ENCODE measurements at regions not wholly inside any gene's neighbourhood (a gene's known extent, or its start where the extent isn't known, plus 50 kb on each side); places are given as distances from the start of the nearest gene placed in this dataset.

DNA sequence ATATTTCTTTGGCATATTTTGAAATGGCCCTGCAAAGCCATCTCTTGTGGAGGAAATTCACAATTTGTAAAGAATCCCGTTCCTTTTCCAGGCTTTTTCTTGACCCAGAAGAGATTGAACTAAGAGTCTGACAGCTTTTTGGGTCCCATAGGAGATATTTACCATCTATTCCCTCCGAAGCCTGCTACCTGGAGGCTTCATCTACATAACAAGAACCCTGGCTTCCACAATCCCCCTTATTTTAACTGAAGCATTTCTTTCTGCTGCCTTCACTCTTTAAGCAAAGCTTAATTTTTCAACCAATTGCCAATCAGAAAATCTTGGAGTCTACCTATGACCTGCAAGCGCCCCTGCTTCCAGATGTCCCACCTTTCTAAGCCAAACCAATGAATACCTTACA, 248.1 kb upstream of the GADL1 start:
- no peak for DNase-seq (ENCODE audit: low spot score)

DNA sequence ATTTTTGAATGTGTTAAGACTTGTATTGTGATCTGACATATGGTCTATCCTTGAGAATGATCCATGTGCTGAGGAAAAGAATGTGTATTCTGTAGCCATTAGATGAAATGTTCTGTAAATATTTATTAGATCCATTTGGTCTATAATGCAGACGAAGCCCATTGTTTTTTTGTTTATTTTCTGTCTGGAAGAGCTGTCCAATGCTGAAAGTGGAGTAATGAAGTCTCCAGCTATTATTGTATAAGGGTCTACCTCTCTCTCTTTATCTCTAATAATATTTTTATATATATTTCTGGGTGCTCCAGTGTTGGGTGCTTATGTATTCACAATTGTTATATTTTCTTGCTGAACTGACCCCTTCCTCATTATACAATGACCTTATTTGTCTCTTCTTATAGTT, 250.6 kb upstream of the GADL1 start:
- DNase-seq (ENCODE audit: low spot score): no peak

DNA sequence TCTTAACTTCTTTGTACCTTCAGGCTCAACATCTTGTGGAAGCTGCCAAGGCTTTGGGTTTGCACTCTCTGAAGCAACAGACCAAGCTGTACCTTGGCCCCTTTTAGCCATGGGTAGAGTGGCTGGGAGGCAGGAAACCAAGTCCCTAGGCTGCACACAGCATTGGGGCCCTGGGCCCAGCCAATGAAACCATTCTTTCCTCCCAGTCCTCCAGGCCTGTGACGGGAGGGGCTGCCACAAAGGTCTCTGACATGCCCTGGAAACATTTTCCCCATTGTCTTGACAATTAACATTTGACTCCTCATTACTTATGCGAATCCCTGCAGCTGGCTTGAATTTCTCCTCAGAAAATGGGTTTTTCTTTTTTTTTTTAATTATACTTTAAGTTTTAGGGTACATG, 253.1 kb upstream of the GADL1 start:
- no peak for DNase-seq (ENCODE audit: low spot score)

DNA sequence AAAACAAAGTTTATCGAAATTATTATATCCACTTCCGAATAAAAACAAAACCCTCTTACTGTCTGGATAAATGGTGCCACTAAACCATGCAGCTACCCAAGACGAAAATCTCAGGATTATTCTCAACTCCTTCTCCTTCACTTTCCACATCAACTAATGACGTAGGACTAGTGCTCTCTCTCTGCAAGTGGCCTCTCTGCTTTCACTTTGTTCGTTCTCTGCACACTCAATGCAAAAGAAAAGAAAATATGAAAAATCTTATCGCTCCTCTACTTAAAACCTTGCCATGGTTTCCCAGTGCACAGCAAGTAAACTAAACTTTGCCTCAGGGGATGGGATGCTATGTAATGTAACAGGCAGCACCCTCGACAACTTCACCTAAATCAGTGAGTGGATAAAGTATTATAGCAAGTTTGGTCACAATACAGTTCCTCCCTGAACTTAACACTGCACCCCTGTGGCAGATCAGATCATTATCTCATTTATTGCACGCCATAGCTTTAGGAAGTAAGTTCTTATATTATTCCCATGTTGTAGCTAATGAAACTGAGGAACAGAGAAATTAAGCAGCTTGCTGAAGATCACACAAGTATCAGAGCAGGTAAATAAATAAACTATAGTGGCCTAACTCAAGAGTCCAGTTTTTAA, 262.7 kb upstream of the GADL1 start:
- no peak for DNase-seq (ENCODE audit: low spot score)

DNA sequence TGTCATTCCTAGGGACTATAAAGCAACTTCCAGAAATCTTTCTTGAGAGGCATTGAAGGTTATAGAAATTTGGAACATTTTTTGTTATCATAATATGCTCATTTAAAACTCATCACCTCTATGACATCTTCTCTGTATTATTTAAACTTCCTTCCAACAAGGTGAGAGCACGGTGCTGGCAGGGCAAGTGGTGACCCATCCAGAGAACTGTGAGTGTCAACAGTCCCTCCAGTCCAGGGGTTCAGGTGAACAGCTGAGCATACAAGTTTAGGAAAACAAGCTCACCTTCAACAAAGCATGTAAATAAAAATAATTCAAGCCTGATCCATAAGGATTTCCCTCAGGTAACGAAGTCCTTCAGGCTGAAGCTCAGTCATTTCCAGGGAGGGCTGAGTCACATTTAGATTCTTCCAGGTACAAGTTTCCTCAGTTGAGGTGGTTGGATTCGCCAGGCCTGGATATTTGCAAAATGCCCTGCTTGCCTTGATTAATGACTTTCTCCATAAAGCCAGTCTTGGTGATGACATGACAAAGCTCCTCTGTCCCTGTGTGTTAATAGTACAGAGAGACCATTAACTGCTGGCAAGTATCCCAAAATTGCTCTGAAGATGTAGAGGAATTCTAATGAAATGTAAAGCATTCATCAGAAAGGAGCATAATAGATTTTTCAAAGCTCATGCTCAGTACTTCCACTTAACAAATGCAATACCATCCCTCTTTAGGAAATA, 263.6 kb upstream of the GADL1 start:
- no peak for DNase-seq (ENCODE audit: low spot score)

DNA sequence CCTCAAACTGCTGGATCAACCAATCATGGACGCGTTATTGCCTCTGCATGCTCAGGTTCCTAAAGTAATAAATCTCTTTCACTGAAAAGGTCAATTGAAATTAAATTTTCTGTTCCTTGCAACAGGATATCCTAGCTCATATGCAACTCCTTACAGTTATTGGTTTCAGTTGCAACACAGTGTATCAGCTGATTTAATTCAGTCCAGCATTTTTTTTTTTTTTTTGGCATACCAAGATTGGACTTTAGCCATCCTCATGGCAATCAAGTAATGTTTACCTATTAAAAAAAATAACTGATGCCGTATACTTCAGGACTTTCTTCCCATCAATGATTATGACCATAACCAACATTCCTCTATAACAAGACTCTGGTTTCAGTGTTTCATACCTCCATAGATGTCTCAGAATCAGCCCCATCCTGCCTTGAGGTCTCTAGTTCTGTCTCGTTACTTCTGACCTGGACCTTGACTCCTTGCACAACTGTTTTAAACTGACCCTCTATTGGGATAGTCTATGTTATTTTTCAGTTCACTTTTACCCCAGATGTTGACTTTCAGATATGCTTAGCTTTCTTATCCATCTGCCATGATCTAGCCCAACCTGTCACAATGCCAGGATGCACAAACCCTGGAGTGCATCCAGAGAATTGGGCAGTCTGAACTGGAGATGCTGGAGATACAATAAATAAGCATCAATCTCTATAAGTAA, 265.0 kb upstream of the GADL1 start:
- DNase-seq (ENCODE audit: low spot score): no peak

DNA sequence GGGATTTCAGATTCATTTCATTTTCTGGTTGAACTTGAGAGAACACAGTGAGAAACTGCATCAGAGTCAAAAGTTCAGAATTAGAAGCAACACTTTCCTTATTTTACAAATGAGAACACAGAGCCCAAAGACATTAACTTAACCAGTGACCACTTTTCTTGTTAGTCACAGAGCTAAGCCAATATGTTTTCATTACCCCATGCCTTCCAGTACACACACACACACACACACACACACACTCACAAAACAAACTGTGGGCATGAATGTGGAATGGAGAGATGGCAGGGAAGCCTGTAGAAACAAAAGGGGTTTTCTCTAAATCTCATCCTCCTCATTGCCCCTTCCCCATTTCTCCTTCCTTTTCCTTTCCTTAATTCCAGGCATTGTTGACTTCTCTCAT, 267.4 kb upstream of the GADL1 start:
- no peak for DNase-seq (ENCODE audit: low spot score)

DNA sequence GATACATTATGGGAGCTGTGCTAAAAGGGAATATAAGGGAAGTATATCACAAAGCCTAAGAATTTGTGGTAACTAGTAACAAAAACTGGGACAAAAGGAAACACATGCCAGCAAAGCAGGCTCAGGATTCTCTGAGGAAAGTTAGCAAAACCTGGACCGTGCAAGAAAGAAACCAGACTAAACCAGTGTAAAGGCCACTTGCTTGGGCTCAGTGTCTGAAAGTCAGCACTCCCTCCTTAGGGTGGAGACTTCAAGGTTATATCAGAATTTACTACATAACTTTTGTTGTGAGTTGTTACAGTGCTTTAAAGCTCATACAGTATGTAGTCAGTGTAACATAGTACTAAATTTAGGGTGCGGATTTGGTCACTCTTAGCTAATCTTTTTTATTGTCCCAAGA, 269.9 kb upstream of the GADL1 start:
- DNase-seq (ENCODE audit: low spot score): no peak

DNA sequence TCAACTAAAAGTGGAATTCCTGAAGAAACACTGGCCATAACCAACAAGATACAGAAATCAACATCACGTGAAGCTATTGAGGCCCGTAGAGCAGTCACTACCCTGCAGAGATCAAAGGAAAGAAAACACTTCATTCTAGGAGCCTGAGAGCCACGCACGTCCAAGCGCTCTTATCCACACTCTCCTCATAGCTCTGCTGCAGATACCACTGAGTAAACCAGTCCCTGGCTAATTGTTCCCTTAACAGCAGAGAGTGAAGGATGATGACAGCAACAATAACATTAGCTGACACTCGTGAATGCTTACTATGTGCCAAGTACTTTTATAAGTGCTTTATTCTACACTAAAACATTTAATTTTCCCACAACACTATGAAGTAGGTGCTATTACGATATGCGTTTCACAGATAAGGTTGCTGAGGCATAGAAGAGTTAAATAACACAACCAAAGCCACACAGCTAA, 271.0 kb upstream of the GADL1 start:
- DNase-seq (ENCODE audit: low spot score): no peak

DNA sequence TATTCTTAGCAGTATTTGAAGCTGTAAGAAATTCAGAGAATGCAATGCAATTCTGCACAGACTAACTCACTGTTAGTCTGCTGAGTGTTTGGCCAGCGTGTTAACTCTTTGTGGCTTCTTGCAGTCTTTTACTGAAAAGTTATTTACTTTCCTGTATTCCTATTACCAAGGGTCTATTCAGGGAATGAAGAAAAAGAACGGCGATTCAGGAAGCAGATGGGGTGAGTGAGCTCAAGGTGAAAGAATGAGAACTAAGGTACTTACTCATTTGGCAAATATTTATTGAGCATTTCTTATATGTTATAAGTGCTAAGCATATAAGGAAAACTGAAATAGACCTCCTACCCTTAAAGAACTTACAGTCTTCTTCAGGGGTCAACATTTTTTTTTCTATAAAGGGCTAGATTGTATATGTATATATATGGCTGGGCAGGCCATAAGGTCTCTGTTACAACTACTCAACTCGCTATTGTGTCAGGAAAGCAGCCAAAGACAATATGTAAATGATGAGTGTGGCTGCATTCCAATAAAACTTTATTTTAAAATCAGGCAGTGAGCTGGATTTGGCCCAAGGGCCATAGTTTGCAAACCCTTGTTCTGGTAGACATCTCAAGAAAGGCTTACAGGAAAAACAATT, 271.9 kb upstream of the GADL1 start:
- DNase-seq (ENCODE audit: low spot score): no peak

DNA sequence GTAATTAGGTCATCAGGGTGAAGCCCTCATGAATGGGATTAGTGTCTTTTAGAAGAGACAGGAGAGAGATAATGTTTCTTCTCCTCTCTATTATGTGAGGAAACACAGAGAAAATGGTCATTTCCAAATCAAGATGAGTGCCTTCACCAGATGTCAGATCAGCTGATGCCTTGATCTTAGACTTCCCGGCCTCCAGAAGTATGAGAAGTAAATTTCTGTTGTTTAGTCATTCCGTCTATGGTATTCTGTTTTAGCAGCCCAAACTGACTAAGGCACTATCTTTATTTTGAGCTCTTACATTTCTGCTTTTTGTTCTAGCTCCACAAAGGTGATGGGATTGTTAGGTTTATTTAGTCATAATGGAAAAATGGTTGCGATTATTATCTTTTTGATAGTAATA, 273.2 kb upstream of the GADL1 start:
- no peak for DNase-seq (ENCODE audit: low spot score)

DNA sequence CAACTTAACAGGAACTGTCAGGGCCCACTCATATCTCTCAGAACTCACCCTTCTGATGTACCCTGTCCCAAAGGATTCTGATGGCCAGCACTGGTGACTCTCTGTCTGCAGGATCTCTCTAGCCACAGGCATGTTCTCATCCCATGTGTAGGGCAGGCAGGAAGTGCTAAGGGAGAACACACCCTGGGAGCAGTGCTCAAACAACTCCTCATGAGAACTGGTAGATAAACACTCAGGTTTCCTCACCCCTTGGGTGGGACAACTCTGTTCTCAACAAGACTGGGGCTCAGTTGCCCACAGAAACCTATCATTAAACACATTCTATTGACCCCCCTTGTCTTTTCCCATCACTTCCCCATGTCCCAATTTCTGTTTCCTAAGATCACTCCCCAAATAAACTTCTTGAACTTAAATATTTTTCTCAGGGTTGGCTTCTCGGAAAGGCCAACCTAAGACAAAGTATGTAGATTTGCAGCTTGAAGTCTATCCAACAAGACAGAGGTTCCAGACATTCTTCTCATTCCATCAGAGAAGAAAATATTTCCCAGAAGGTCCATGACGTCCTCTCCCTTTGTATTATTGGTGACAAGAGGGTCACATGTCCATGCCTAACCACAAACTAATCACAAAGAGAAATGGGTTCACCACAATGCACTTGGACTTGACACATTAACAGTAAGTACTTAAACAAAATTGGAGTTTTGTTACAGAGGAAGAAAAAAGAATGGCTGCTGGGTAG, 276.6 kb upstream of the GADL1 start:
- DNase-seq (ENCODE audit: low spot score): no peak

DNA sequence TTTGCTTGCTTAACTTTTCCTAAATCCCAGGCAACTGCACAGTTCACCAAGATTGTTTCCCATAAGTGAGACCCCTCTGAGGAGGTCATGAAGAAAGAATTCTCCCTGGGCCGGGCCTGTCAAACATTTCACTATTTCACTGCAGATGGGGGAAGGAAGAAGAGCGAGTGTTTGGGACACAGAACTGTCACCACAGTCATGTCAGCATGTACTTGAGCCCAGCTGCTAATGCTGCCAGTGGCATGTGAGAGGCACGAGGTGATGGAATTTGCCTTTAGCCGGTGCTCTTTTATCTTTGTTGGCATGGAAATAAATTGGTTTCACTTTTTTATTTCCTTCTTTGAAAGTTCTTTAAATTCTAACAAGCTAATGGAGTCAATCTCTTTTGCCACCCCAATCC, 277.9 kb upstream of the GADL1 start:
- DNase-seq (ENCODE audit: low spot score): no peak

DNA sequence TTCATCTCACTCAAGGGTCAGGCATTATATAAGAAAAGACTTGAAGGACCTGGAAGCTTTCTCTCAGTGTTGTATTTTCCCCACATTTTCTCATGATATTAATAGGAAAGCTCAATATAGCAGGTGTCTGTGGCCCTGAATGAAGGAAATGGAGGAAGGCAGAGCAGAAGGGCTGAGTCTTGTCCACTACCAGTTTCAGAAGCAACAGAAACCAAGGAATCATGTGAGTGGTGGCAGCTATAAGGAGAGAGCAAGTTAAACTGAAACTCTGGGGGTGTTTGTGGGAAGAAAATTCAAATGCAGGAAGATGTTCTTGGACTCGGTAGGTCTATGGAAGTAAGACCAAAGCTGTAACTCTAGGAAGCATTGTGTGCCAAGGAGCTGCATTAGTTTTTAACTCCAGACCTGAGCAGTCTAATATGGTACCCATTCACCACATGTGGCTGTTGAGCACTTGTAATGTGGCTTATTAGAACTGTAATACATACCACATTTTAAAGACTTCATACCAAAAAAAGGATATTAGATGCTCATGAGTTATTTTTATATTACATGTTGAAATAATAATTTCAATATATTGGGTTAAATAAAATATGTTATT, 278.8 kb upstream of the GADL1 start:
- no peak for DNase-seq (ENCODE audit: low spot score)

DNA sequence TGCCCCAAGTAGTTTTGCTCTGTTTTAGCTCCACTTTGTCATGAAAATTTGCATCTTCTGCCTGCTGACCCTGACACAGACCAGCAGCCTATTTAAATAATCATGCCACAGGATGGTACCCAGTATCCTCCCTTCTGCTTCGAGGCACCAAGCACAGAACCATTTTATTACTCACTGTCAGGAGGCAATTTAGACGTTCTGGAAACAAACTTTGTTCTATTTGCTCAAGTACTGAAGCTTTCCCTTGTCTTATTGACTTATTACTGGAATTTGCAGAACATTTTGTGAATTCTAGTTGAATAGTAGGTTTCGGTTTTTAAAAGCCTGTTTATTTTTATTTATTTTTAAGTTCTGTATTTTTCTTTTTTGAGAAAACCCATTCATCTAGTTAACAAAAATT, 279.6 kb upstream of the GADL1 start:
- no peak for DNase-seq (ENCODE audit: low spot score)

DNA sequence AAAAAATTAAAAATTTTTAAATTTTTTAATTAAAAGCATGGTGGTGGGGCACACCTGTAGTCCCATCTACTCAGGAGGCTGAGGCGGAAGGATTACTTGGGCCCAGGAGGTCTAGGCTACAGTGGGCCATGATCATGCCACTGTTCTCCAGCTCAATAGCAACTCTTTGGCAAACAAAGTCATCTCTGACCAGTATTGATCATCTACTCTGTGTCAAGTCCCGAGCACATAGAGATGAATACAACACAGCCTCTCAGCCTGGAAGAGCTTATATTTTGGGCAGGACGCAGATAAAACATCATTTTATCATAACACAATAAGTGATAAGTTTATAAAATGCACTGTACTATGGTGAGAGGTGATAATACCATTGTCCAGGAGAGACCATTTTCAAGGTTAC, 281.6 kb upstream of the GADL1 start:
- no peak for DNase-seq (ENCODE audit: low spot score)

DNA sequence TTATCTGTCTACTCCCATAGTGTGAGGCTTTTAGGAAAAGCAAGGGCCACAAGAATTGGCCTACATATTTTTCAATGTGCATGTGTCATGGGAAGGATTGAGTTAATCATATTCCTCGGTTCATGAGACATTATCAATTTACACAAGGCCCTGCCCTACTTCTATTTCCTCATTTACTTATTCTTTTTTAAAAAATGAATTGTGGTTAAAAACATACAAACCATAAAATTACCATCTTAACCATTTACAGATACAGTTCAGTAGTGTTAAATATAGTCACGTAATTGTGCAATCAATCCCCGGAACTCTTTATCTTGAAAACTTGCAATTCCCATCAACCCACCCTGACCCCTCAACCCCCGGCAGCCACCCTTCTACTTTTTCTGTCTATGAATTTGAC, 284.0 kb upstream of the GADL1 start:
- no peak for DNase-seq (ENCODE audit: low spot score)

DNA sequence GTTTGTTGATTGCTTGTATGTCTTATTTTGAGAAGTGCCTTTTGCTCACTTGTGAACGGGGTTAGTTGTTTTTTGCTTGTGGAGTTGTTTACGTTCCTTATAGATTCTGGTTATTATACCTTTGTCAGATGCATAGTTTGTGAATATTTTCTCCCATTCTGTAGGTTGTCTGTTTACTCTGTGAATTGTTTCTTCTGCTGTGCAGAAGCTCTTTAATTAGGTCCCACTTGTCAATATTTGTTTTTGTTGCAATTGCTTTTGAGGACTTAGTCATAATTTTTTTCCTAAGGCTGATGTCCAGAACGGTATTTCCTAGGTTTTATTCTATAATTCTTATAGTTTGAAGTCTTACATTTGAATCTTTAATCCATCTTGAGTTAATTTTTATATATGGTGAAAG, 285.3 kb upstream of the GADL1 start:
- DNase-seq (ENCODE audit: low spot score): no peak

DNA sequence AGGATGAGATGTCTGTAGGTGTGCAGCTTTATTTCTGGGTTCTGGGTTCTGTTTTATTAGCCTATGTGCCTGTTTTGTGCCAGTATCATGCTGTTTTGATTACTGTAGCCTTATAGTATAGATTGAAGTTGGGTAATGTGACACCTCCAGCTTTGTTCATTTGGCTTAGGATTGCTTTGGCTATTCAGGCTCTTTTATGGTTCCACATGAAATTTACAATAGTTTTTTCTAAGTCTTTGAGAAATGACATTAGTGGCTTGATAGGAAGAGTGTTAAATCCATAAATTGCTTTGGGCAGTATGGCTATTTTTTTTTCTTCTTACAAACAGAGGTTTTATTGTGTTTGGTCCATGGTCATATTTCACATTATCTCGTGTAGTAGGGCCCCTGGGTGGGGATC, 285.8 kb upstream of the GADL1 start:
- no peak for DNase-seq (ENCODE audit: low spot score)

DNA sequence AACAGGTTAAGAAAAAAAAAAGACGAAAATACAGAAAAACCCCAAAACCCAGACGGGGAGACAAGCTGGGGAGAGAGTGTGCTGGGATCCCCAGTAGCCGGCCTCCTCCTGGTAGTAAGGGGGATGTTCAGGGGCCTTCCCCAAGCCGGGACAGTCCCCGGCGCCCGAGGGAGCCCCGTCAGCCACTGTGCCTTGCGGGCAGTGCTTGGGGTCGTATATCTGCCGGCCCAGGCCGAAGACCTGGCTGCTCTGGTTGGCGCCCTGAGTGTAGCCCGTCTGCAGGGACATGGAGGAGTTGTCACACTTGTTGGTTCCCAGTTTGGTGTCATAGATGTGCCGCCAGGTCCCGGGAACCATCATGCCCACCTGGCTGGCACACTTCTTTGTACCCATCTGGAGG, 287.2 kb upstream of the GADL1 start:
- DNase-seq (ENCODE audit: low spot score): no peak

DNA sequence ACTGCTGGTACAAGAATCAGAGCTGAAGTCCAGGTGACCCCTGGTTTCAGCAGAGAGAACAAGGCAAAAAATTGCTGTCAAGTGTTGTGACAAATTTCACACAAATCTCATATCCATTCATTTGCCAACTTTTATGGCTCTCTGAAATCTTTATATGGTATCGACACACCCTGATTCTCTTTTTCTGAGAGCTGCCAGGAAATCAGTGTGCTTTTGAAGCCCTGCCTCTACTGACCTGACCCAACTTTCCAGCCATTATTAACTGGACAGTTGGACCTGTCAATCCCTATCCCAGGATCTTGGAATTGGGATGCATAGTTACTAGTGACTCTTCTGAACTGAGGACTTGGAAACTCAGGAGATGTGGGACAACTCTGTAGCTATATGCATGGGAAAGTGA, 288.2 kb upstream of the GADL1 start:
- DNase-seq (ENCODE audit: low spot score): no peak

Measured in RKO (cell line).